HG03045 (cell line): ENCODE measurements at regions not wholly inside any gene's neighbourhood (a gene's known extent, or its start where the extent isn't known, plus 50 kb on each side); places are given as distances from the start of the nearest gene placed in this dataset.
"Not testable (repeated sequence)": the region's sequence is repeated elsewhere in the genome, so short reads cannot be mapped to it uniquely, and the experiment has no call there.

Experiments
- ATAC-seq: cut with Tn5 transposase; IDR thresholded peaks from one replicate; pipeline ENCODE4 v1.9.1; 2021; ENCODE audit warnings: mild to moderate bottlenecking, moderate library complexity; ENCODE audit not compliant: unreplicated experiment

DNA sequence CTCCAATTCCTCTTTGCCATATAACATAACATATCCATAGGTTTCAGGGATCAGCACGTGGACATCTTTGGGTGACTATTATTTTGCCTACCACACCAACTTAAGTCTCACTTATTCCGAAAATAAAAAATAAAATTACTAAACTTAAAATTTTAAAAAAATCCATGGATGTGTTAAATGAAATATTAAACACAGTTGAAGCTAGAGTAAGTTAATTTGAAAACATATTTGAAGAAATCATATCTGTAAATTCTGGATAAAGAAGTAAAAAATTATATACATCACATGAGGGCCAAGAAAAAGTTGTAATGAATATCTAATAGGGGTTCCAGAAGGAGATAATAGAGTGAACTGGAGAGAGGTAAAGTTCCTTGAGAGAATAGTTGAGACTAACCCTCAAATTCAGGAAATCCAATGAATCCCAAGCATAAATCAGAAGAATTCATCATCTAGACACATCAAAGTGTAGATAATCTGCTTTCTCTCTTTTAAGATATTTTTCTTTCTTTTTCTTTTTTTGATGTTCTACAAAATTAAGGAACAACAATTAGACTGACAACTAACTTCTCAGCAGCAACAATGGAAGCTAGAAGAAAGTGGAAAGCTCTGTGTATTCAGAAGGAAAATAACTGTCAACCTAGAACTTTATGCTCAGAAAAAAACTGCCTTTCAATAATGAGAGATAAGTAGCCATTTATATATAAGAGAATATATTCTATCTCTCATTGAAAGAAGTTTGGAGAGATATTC lies 147.4 kb downstream of the ABHD5 start:
- ATAC-seq: no peak

DNA sequence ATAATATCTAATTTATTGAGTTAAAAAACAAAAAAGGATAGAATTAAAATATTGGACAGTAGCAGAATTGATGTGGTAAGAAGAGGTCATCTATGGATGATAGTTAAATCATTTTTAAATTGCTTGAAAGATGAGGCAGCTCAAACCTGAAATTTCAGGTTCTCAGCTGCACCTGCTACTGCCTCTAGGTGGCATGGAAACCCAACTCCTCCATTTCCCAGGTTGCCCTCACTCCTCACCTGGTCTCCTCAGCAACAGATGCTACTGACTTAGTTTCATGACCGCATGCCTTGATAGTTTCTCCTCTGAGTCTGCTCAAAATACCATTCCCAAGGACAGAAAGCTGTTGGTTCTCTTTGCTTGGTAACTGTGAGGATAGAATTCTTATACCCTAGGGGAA lies 148.1 kb downstream of the ABHD5 start:
- no peak for ATAC-seq

DNA sequence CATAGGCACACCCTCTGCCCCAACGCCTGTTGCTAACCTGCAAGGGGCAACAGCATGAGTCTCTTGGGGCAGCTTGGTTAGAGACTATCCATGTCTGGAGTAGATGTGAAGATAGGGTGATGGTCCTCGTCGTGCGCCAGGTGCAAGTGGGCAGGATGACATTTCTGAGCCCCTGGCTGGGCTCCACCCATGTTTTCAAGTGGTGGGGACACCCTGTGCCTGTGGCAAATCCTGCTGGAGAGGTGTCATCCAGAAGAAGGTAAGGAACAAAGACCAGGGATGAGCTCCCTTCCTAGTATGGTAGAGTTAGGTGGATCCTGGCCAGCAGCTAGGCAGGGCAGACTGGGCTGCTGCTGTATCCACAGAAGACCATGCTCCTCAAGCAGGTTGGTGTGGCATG lies 152.6 kb downstream of the ABHD5 start:
- no peak for ATAC-seq

DNA sequence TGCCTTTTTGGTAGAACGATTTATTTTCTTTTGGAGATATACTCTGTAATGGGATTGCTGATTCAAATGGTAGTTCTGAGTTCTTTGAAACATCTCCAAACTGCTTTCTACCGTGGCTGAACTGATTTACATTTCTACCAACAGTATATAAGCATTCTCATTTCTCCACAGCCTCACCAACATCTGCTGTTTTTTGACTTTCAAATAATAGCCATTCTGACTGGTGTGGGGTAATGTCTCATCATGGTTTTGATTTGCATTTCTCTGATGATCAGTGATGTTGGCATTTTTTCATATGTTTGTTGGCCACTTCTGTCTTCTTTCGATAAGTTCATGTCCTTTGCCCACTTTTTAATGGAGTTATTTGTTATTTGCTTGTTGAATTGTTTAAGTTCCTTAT lies 154.0 kb downstream of the ABHD5 start:
- no peak for ATAC-seq

DNA sequence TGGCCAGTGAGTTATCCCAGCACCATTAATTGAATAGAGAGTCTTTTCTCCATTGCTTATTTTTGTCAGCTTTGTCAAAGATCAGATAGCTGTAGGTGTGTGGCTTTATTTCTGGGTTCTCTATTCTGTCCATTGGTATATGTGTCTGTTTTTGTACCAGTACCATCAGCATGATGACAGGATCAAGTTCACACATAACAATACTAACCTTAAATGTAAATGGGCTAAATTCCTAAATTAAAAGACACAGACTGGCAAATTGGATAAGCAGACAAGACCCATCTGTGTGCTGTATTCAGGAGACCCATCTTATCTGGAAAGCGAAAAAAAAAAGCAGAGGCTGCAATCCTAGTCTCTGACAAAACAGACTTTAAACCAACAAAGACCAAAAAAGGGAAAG lies 154.8 kb downstream of the ABHD5 start:
- not testable (repeated sequence) for ATAC-seq

DNA sequence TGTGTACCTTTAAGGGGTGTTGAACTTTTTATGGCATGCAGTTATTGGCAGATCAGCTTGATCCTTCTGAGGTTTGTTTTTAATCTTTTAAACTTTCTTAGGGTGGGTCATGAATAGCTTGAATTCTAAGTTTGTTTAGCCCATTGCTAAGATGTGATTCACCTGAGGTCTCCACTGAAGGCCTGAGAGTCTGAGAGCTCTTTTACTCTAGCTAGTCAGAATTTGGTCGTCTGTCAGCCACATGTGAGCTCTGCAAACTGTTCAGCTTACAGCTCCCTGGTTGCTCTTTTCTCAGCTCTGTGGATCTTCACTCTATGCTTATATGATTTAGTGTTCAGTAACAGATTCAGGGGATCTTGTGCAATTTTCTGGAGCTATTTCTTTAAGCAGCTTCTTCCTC lies 161.3 kb downstream of the ABHD5 start:
- ATAC-seq: no peak

DNA sequence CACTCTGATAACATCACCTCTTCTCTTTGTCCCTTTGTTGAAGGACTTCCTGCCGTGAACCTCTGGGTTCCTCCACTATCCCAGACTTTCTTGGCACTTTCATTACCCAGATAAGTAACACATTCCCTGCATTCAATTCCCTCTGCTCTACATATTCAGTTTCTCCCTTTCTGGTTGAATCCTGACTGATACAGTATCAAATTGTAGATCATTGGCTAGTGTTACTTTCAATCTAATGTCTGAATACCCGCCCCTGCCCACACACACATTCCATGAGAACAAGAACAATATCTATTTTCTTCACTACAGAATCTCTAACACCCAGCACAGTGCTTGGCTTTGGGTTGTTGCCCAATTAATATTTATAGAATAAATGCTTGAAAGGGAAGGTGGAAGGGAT lies 163.5 kb downstream of the ABHD5 start:
- no peak for ATAC-seq

DNA sequence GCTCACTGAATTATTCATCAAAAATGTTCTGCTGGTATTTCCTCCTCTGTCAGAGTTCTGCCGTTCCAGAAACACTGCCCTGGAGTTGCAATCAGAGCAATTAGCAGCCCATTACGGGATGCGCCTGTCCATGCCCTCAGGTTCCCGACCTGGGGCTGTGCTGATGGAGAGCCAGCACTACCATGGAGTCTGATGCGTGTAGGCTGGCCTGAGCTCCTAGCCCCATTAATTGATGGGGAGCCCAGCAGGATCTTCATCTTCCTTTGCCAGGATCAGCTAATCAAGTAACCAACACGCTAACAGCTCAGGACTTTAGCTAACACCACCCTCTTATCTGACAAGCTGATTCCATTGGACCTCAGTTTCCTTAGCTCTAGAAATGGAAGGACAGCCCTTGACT lies 164.2 kb downstream of the ABHD5 start:
- ATAC-seq: no peak

DNA sequence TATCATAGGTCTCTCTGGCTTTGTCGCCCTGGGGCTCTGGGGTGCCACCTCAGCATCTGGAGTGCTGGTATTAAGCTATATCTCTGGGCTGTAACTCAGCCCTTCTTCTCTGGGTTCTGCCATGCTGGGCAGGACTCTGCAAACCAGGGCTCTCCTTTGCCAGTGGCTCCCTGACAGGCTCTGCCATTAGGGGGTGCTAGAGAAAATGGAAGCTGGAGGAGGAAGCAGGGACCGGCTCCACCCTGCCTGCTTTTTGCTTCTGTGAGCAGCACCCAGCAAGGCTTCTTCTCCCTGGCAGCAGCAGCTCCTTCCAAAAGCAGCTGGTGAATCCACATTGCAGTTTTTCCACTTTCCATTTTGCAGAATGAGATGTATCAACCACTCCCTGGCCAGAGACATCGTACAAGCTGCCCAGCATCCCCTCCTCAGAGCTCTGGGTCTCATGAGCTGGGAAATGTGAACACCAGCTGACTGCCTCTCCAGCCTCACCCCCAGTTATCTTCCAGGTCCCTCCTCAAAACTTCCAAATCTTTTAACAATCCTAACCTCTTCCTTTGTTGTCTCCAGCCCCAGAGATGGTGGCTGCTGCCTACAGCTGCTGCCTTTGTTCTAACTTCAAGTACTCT lies 165.0 kb downstream of the ABHD5 start:
- no peak for ATAC-seq

DNA sequence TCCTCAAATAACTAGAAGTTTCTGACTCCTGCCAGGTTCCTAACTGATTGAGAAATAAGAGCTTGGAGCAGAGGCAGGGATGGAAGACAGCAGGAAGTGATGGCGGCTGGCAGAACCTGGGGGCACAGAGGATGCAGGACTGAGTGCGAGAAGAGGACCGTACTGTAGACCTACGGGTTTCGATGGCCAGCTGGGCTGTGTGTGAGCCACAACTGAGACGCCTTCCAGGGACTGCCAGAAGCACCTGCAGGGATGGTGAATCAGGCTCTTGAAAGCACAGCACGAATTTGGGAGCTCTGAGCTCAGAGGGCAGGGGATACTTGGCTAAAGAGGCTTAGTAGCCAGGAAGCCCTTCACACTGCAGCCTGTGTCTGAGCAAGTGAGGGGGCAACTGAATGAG lies 165.6 kb downstream of the ABHD5 start:
- no peak for ATAC-seq

DNA sequence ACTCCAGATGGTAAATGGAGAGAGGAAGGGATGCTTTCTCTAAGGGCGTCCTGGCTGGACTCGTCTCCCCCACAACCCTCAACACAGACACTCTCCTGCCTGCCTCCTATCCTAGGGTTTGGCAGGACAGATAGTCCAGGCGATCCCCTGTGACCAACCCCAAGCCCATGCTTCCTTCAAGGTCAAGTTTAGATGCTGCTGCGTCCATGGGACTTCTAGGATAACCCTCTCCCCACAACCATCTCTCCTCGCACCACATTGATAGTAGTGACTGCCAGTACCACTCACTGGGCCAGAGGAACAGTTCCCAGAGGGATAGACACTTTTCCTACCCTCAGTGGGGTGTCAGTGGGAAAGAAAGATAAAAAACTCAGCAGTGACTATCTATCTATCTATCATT lies 166.0 kb downstream of the ABHD5 start:
- ATAC-seq: no peak

DNA sequence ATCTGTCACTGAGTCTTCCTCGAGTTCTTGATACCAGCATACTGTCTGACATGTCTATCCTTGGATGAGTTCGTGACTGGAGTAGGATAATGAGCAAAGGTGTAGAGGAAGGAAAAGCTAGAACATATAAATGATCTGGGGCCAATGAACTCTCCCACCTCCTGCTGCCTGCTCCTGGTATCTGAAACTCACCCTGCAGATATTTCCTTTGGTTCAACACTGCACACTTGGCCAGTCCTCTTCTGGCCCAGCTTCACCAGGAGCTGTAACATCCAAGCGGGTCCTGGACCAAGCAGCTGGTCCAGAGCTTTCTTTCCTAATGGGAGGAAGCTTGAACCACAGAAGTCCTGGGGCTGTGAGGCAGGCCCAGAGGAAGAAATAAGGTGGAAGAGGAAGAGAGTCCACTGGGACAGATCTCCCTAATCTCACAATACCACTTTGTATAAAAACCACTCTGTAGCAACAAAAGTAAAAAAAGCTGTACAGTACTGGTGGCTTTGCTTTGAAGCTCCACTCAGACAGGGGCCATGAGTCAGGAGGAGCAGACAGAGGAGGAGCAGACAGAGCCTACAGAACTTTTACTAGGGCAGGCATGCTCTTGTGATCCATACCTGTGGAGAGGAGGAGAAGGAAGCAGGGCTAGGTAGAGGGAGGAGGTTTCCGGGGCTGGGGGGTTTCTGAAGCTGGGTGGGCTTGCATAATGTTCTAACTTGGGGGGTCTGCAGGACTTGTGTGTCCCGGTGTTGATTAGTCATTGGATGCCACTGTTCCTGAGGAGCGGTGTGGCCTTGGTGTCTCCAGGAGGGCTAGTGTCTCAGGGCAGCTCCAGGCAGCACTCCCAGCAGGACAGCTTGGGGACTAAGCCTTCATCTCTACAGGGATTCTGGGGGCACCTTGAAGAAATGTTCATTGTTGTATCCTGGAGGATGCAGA lies 166.9 kb downstream of the ABHD5 start:
- ATAC-seq: no peak

DNA sequence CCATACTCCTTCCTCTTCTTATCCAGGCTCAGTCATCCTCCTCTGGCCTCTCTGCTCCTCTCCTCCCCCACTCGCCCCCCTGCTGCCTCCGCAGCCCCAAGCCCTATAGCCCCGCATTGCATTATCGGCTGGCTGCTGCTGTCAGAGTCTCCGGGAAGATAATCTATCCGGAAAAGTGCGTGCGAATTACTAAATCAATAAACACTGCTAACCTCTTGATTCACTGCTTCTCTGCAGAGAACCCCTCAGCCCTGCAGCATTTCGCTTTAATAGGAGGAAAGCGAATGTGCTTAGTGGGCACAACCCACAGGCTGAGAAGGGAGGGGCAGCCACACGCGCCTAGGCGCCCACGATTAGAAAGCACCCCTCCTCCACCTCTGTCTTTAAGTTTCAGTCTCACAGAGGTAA lies 167.6 kb downstream of the ABHD5 start:
- no peak for ATAC-seq

DNA sequence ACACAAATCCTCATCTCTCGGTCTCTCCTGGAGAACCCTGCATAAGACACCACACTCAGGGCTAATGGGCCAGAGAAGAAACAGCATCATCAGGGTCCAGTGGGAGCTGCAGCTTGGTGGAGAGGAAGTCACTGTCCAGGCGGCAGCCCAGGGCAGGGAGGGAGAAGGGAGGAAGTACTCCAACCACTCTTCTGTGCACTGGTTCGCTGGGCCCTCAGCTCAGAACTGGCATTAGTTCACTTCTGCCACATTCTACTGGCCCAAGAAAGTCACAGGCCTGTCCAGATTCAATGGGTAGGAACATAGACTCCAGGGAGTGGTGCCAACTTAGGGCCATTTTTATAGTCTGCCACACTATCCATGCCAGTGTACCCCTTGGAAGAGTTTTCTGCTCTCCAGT lies 169.0 kb downstream of the ABHD5 start:
- no peak for ATAC-seq

DNA sequence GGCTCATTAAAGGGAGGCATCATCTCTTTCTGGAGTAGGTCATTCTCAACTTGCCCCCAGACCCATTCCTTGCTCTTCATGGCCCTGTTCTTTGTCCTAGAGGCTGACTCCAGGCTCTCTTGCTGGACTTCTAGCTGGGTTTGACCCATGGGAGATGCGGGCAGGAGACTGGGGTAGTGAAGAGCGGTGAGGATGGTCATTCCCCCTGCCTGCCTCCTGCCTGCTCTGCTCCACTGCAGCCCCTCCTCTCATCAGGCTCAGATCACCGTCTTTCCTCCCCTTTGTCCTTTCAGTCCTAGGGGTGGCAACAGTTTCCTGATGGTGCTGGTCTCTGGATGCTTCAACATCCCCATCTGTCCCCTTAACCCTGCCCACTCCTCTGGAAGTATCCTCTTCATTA lies 170.9 kb downstream of the ABHD5 start:
- ATAC-seq: no peak

DNA sequence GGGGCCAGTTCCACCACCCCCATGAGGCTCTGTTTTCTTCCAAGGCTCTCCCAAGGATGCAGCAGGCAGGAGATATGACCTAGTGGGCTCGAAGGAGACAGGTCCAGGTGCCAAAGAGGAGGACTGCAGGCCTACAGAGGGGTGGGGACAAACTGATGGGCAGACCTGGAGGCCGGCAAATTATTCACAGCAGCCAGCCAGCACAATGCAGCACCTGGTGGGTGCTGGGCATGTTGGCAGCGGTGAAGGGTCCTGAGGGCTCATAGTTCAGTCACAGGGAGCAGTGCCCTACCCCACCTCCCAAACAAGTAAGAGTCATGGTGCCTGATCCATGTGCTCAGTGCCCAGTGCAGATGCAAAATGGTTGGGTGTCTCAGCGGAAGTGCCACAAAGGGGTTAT lies 171.7 kb downstream of the ABHD5 start:
- no peak for ATAC-seq

DNA sequence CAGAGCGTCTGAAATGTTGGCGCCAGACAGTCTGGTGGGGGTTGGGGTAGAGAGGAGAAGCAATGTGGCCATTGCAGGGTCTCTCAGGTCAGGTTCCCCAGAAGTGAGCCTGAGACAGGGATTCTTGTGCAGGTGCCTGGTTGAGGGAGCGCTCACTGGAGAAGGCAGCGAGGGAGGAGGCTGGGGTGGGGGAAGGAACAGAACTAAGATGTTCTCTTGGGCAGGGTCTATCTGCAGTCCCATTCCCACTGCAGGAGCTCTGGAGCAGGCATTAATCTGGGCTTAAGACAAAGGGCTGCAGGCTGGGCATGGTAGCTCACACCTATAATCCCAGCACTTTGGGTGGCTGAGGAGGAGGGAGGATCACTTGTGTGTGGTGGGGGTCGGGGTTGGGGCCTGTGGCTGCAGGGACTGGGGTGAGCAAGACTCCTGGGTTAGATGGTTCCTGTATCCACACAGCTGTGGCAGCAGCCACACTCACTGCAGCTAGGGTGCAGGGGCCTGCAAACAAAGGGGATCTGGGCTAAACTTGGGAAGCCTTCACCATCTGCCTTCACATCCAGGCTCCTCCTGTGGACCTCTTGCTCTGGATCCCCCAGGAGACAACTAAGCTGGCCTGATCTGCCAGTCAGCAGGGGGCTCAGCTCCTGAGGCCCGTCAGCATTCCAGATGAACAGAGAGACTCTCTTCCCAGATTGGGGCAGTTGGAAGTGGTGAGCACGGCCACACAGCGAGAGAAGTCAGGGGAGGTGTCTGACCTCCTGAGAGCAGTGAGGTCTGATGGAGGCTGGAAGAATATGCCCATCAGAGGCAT lies 172.5 kb downstream of the ABHD5 start:
- no peak for ATAC-seq

DNA sequence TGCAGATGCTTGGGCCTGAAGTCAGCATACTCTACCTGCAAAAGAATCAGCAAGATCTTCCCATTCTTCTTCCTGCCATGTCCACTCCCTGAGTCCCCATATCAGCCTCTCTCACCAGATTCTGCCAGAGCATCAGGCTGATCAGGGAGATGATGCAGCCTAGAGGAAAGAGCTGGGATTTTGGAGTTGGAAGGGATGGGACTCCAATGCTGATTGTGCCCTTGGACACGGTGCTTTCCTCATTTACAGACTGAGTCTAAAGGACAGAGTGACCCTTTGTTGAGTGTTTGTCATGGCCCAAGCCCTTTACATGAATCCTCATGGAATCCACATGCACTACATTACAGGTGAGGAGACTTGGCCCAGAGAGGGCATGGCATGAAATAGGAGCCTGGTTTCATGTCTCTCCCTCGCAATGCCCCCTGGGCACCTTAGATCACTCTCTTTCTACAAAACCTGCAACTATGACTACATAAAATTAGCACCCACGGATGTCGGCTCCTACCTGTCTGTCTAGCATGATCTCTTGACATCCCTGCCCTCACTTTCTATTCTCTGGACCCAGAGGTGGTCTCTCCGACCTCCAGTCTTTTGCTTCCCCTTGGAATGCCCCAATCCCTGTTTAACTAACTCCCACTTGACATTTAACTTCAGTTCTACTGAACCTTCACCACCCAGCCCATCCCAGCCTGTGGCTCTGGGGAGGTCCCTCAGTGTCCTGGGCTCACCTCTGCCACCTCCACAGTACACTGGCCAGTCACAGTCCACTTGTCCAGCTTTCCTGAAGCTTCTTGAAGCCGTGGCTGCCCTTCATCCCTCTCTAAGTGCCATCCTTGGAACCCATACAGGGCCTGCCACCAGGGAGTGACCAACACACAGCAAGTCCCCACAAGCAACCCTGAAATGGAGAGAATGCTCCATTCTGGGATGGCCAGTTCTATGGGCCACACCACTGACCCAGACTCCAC lies 173.5 kb downstream of the ABHD5 start:
- ATAC-seq: no peak

DNA sequence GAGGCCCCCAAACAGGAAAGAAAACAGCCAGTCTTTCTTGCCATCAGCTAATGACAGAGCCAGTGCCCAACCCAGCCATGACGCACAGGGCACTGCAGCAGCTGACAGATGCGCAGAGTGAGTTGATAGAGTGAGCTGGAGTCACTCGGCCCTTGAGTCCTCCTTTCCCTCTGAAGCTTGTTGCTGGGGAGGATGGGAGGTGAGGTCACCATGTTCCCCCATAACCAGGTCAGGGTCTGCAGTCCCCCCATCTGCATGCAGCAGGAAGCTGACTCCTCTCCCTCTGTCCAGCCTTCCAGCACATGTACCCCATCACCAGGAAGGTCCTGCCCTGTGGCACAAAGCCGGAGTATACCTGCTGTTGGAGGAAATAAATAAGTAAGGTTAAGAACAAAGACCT lies 174.6 kb downstream of the ABHD5 start:
- no peak for ATAC-seq
